ENCODE measurements at regions not wholly inside any gene's neighbourhood (a gene's known extent, or its start where the extent isn't known, plus 50 kb on each side); places are given as distances from the start of the nearest gene placed in this dataset.

DNA sequence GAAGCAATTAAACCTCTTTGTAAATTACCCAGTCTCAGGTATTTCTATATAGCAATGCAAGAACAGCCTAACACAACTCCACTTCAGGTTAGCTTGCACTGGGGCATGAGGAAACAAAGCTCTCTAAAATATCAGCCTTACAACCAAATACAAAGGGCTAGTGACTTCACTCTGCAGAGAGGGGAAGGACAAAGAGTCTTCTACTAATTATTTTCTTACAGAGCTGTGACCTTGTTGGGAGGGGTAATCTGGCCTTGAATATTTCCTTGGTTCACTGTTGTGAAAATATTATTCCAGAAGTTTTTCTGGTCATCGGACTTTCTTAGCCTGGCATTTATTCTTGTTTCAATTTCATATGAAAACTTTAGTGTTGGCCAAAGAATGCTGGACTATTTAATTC, 334.4 kb upstream of the CTNNB1 start:
- TF ChIP-seq, protein P1, sequence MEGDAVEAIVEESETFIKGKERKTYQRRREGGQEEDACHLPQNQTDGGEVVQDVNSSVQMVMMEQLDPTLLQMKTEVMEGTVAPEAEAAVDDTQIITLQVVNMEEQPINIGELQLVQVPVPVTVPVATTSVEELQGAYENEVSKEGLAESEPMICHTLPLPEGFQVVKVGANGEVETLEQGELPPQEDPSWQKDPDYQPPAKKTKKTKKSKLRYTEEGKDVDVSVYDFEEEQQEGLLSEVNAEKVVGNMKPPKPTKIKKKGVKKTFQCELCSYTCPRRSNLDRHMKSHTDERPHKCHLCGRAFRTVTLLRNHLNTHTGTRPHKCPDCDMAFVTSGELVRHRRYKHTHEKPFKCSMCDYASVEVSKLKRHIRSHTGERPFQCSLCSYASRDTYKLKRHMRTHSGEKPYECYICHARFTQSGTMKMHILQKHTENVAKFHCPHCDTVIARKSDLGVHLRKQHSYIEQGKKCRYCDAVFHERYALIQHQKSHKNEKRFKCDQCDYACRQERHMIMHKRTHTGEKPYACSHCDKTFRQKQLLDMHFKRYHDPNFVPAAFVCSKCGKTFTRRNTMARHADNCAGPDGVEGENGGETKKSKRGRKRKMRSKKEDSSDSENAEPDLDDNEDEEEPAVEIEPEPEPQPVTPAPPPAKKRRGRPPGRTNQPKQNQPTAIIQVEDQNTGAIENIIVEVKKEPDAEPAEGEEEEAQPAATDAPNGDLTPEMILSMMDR (IDR thresholded peaks at IDR 0.05; ENCODE audit: borderline replicate concordance, extremely low read depth, low read length, poor library complexity, severe bottlenecking), result no peak
- TF ChIP-seq EZH2 (IDR thresholded peaks at IDR 0.05; ENCODE audit: borderline replicate concordance, low read depth, low read length, severe bottlenecking), result no peak

All from DND-41 (cell line).